ENCODE measurements at regions not wholly inside any gene's neighbourhood (a gene's known extent, or its start where the extent isn't known, plus 50 kb on each side); places are given as distances from the start of the nearest gene placed in this dataset.

GRCh38 chr4:169815606-169816005 lies 57.9 kb upstream of the HPF1 start:
- Histone ChIP-seq H3K79me1 (ENCODE audit: low read depth in 1 of 2, low read length in 2 of 2) (no peaks in the 10 kb centered on the region), H4K20me1 (ENCODE audit: insufficient read depth, low read length) (no peaks in the 10 kb centered on the region), H3K18ac (ENCODE audit: low read depth, low read length) (no peak overlapping the region), H3K36me3 (ENCODE audit: control insufficient read depth, insufficient read depth, low read length) (no peaks in the 10 kb centered on the region), H2BK5ac (ENCODE audit: low read depth, low read length, poor library complexity, severe bottlenecking) (no peak overlapping the region), H2AFZ (replicated peaks; ENCODE audit: low read length, poor library complexity) (no peak overlapping the region), H3K14ac (replicated peaks; ENCODE audit: low read depth, low read length) (no peak overlapping the region), H3K9ac (ENCODE audit: low read depth, low read length) (no peak overlapping the region), H2BK15ac (ENCODE audit: low read depth, low read length) (no peak overlapping the region), H3K4me3 (ENCODE audit: insufficient read depth, low read depth, low read length) (no peak overlapping the region), H3K4ac (ENCODE audit: low read depth, low read length) (no peak overlapping the region), H3K23ac (ENCODE audit: low read depth, low read length) (no peak overlapping the region), H4K5ac (ENCODE audit: low read depth, low read length) (no peak overlapping the region), H2AK5ac (ENCODE audit: low read depth, low read length) (no peak overlapping the region), H3K27me3 (ENCODE audit: control insufficient read depth, insufficient read depth, low read length) (no peaks in the 10 kb centered on the region), H3K56ac (ENCODE audit: extremely low read depth, insufficient read depth, low read length) (no peak overlapping the region), H3K9me1 (ENCODE audit: insufficient read depth, low read length) (no peaks in the 10 kb centered on the region), H4K8ac (ENCODE audit: low read depth in 2 of 2, low read length in 2 of 2) (no peak overlapping the region), H4K91ac (ENCODE audit: insufficient read depth, low read depth, low read length) (no peak overlapping the region), H2AK9ac (replicated peaks; ENCODE audit: low read depth, low read length, poor library complexity) (no peak overlapping the region), H2BK20ac (ENCODE audit: low read depth, low read length) (no peak overlapping the region), H3K27ac (ENCODE audit: insufficient read depth, low read length) (no peak overlapping the region), H2BK120ac (ENCODE audit: low read depth, low read length) (no peak overlapping the region), H3K4me2 (ENCODE audit: low read depth, low read length) (no peak overlapping the region), H3K4me1 (ENCODE audit: control insufficient read depth, insufficient read depth, low read length) (no peaks in the 10 kb centered on the region), H3K9me3 (ENCODE audit: control insufficient read depth, insufficient read depth, low read length) (no peaks in the 10 kb centered on the region)
- in situ Hi-C loops (cut with MboI; ENCODE audit: low sequenced_read_pairs) (no loop called here), intact Hi-C loops (cut with micrococcal nuclease) (no loop called here), dilution Hi-C loops (cut with HindIII; ENCODE audit: low sequenced_read_pairs, unreplicated experiment) (no loop called here)
- CTCF ChIA-PET: no interaction called here
- ATAC-seq (ENCODE audit: low read depth) (no peak), DNase-seq (peak; percentile 13)
- BruUV-seq (replicated peaks): no TSS peak
- WGBS, 2 experiments (ENCODE audit: extremely low coverage in 2 of 2, insufficient read length in 1 of 2): 80% methylated on average over 1 of the region's 3 CpGs; no CpG with 5 or more reads in 1 of the 2 experiments
- POLR2A ChIA-PET (ENCODE audit: unreplicated experiment): no interaction called here
- TF ChIP-seq USF2 (IDR thresholded peaks at IDR 0.05; ENCODE audit: low read depth, low read length) (no peak), RAD21 (IDR thresholded peaks at IDR 0.05; ENCODE audit: low read length) (no peak), CHD1 (IDR thresholded peaks at IDR 0.05; ENCODE audit: low read depth, low read length) (no peak), FOS (IDR thresholded peaks at IDR 0.05; ENCODE audit: low read depth, low read length) (no peak), RFX5 (IDR thresholded peaks at IDR 0.05; ENCODE audit: low read depth, low read length) (no peak)

All from IMR-90 (cell line).